ENCODE measurements at regions not wholly inside any gene's neighbourhood (a gene's known extent, or its start where the extent isn't known, plus 50 kb on each side); places are given as distances from the start of the nearest gene placed in this dataset.

DNA sequence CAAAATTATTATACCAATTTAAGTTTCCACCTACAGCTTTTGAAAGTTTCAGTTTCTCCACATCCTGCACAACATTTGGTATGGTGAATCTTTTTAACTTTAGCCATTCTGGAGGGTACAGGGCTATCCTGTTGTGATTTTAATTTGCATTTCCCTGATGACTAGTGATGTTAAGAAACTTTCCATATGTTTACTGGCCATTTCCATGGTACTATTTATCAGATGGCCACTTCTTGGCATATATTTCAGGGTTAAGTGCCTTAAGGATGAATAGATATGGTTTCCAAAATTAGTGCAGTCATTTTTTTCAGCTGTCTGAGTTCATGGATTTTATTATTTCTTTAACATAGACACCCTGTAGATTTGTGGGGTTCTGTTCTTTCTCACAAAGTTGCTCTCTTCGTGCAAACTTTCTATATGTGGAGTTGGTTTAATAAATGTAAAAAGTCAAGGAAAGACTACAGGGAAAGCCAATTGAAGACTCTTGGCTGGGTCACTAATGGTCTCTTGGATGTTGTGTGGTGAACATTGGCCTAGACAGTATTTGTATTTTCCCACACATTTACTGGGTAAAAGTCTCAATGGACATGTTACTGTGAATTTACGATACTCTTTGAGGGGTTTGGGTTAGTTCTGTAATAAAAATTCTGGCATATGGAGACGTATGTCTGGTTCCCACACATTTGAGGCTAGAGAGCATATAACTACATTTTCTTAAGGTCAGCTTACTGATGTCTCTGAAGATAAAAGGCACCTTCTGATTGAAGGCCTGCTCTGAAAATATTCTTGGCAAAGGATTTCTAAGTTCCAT, 147.5 kb upstream of the PDZRN3 start (continued):
- no peak for TF ChIP-seq SMAD3 (CRISPR knock-in tag; IDR thresholded peaks at IDR 0.05; ENCODE audit: borderline replicate concordance)

- TF ChIP-seq E2F4 (CRISPR knock-in tag; IDR thresholded peaks at IDR 0.05; ENCODE audit: borderline replicate concordance, low read depth): no peak
- TF ChIP-seq GRHL2 (CRISPR knock-in tag; IDR thresholded peaks at IDR 0.05; ENCODE audit: insufficient replicate concordance, severe bottlenecking): no peak
- no peak for TF ChIP-seq ZNF121 (CRISPR knock-in tag; IDR thresholded peaks at IDR 0.05)
- TF ChIP-seq NFE2L1 (CRISPR knock-in tag; IDR thresholded peaks at IDR 0.05): no peak
- TF ChIP-seq ZNF263 (CRISPR knock-in tag; IDR thresholded peaks at IDR 0.05; ENCODE audit: low read depth): no peak
- TF ChIP-seq, protein P1, sequence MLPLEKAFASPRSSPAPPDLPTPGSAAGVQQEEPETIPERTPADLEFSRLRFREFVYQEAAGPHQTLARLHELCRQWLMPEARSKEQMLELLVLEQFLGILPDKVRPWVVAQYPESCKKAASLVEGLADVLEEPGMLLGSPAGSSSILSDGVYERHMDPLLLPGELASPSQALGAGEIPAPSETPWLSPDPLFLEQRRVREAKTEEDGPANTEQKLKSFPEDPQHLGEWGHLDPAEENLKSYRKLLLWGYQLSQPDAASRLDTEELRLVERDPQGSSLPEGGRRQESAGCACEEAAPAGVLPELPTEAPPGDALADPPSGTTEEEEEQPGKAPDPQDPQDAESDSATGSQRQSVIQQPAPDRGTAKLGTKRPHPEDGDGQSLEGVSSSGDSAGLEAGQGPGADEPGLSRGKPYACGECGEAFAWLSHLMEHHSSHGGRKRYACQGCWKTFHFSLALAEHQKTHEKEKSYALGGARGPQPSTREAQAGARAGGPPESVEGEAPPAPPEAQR (CRISPR knock-in tag; IDR thresholded peaks at IDR 0.05): no peak
- POLR2A ChIA-PET: no interaction called here
- ATAC-seq (no peak), DNase-seq (ENCODE audit: low spot score) (no peak)
- Mint-ChIP-seq H3K4me1 (peaks cover 41% of the 10 kb centered on the region), H3K27ac (no peak overlapping the region), H3K36me3 (peaks cover 6% of the 10 kb centered on the region; the same call in 1 of the 2 replicates), H3K27me3 (ENCODE audit: low read depth) (no peaks in the 10 kb centered on the region), H3K9me3 (peaks cover 22% of the 10 kb centered on the region), H3K4me3 (no peak overlapping the region)
- CTCF ChIA-PET: interaction anchor here (1.5 kb wide), 1 partner anchor 260 kb away, joined by 5 read pairs; no protein-coding TSS in a partner anchor
These were observed 144.0 kb upstream of the PDZRN3 start for GRCh38 chr3:73768524-73769308.

GRCh38 chr3:73766599-73767381, 142.0 kb upstream of the PDZRN3 start:
- ATAC-seq: no peak

More at GRCh38 chr3:73766599-73767381, 142.0 kb upstream of the PDZRN3 start:
- Mint-ChIP-seq H3K27me3 (ENCODE audit: low read depth) (no peaks in the 10 kb centered on the region), H3K36me3 (peaks cover 9% of the 10 kb centered on the region; the same call in 1 of the 2 replicates), H3K27ac (peak overlapping the region; percentile 69; the same call in 1 of the 2 replicates), H3K4me1 (peaks cover 57% of the 10 kb centered on the region), H3K4me3 (no peak overlapping the region), H3K9me3 (peaks cover 22% of the 10 kb centered on the region)
- DNase-seq (ENCODE audit: low spot score): no peak
- ChIA-PET POLR2A (interaction anchor here (0.7 to 1.0 kb wide), 2 partner anchors 95 to 141 kb away, joined by 3 to 4 read pairs; no protein-coding TSS in a partner anchor), CTCF (interaction anchor here (0.8 kb wide), 1 partner anchor 258 kb away, joined by 3 read pairs; no protein-coding TSS in a partner anchor)
- TF ChIP-seq ESRRA (CRISPR knock-in tag; IDR thresholded peaks at IDR 0.05; ENCODE audit: borderline replicate concordance): no peak
- TF ChIP-seq ERG (CRISPR knock-in tag; IDR thresholded peaks at IDR 0.05): no peak
- TF ChIP-seq, protein P2, sequence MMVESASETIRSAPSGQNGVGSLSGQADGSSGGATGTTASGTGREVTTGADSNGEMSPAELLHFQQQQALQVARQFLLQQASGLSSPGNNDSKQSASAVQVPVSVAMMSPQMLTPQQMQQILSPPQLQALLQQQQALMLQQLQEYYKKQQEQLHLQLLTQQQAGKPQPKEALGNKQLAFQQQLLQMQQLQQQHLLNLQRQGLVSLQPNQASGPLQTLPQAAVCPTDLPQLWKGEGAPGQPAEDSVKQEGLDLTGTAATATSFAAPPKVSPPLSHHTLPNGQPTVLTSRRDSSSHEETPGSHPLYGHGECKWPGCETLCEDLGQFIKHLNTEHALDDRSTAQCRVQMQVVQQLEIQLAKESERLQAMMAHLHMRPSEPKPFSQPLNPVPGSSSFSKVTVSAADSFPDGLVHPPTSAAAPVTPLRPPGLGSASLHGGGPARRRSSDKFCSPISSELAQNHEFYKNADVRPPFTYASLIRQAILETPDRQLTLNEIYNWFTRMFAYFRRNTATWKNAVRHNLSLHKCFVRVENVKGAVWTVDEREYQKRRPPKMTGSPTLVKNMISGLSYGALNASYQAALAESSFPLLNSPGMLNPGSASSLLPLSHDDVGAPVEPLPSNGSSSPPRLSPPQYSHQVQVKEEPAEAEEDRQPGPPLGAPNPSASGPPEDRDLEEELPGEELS (CRISPR knock-in tag; IDR thresholded peaks at IDR 0.05): no peak
- TF ChIP-seq TEAD4 (CRISPR knock-in tag; IDR thresholded peaks at IDR 0.05): no peak
- TF ChIP-seq, protein P3, sequence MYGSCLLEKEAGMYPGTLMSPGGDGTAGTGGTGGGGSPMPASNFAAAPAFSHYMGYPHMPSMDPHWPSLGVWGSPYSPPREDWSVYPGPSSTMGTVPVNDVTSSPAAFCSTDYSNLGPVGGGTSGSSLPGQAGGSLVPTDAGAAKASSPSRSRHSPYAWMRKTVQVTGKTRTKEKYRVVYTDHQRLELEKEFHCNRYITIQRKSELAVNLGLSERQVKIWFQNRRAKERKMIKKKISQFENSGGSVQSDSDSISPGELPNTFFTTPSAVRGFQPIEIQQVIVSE (CRISPR knock-in tag; IDR thresholded peaks at IDR 0.05; ENCODE audit: borderline replicate concordance): no peak
- TF ChIP-seq JAZF1 (CRISPR knock-in tag; IDR thresholded peaks at IDR 0.05): no peak
- TF ChIP-seq ZNF232 (CRISPR knock-in tag; IDR thresholded peaks at IDR 0.05): no peak
- TF ChIP-seq PRRX2 (CRISPR knock-in tag; IDR thresholded peaks at IDR 0.05): no peak
- no peak for TF ChIP-seq RORB (CRISPR knock-in tag; IDR thresholded peaks at IDR 0.05)
- TF ChIP-seq SMAD3 (CRISPR knock-in tag; IDR thresholded peaks at IDR 0.05; ENCODE audit: borderline replicate concordance): no peak
- TF ChIP-seq HMGA2 (CRISPR knock-in tag; IDR thresholded peaks at IDR 0.05): no peak
- no peak for TF ChIP-seq GRHL2 (CRISPR knock-in tag; IDR thresholded peaks at IDR 0.05; ENCODE audit: insufficient replicate concordance, severe bottlenecking)
- no peak for TF ChIP-seq USF2 (CRISPR knock-in tag; IDR thresholded peaks at IDR 0.05)
- TF ChIP-seq ZNF138 (CRISPR knock-in tag; conservative IDR thresholded peaks at IDR 0.05): no peak
- TF ChIP-seq ZNF219 (CRISPR knock-in tag; IDR thresholded peaks at IDR 0.05; ENCODE audit: borderline replicate concordance): no peak
